A172 (cell line): ENCODE measurements at regions not wholly inside any gene's neighbourhood (a gene's known extent, or its start where the extent isn't known, plus 50 kb on each side); places are given as distances from the start of the nearest gene placed in this dataset.
A peak's percentile ranks its signal among the peaks of the same experiment; 100 is the strongest.
"Not testable (repeated sequence)": the region's sequence is repeated elsewhere in the genome, so short reads cannot be mapped to it uniquely, and the experiment has no call there.

Source experiments
- DNase-seq: peaks from one replicate; pipeline ENCODE4 v3.0.0-alpha.2; 2015; ENCODE audit warnings: low spot score

- not testable (repeated sequence) for DNase-seq
These were observed 84.3 kb downstream of the IRS2 start for GRCh38 chr13:109702030-109702597.

- peak; percentile 73 for DNase-seq
These were observed 86.2 kb downstream of the IRS2 start for GRCh38 chr13:109700176-109700575.

GRCh38 chr13:109699628-109700071, 86.7 kb downstream of the IRS2 start:
- no peak for DNase-seq

- peak; percentile 85 for DNase-seq
These were observed 87.6 kb downstream of the IRS2 start for GRCh38 chr13:109698779-109699178.

GRCh38 chr13:109697936-109698335, 88.4 kb downstream of the IRS2 start:
- DNase-seq: no peak

GRCh38 chr13:109695402-109696190, 90.8 kb downstream of the IRS2 start:
- no peak for DNase-seq

- no peak for DNase-seq
These were observed 91.4 kb downstream of the IRS2 start for GRCh38 chr13:109694972-109695371.

- DNase-seq: no peak
These were observed 93.2 kb downstream of the IRS2 start for GRCh38 chr13:109693213-109693612.

- DNase-seq: no peak
These were observed 94.7 kb downstream of the IRS2 start for GRCh38 chr13:109691689-109692088.

- no peak for DNase-seq
These were observed 98.6 kb downstream of the IRS2 start for GRCh38 chr13:109687559-109688448.

GRCh38 chr13:109685203-109685602, 101.2 kb downstream of the IRS2 start:
- no peak for DNase-seq

- no peak for DNase-seq
These were observed 101.6 kb downstream of the IRS2 start for GRCh38 chr13:109684824-109685202.

- DNase-seq: no peak
These were observed 102.1 kb downstream of the IRS2 start for GRCh38 chr13:109684084-109684823.

- DNase-seq: no peak
These were observed 103.7 kb downstream of the IRS2 start for GRCh38 chr13:109682534-109683244.

- DNase-seq: no peak
These were observed 105.5 kb downstream of the IRS2 start for GRCh38 chr13:109680930-109681329.

- no peak for DNase-seq
These were observed 106.1 kb downstream of the IRS2 start for GRCh38 chr13:109680288-109680687.

GRCh38 chr13:109678459-109678858, 107.9 kb downstream of the IRS2 start:
- no peak for DNase-seq

- DNase-seq: no peak
These were observed 109.2 kb downstream of the IRS2 start for GRCh38 chr13:109677206-109677605.

GRCh38 chr13:109673477-109673876, 112.9 kb downstream of the IRS2 start:
- no peak for DNase-seq

GRCh38 chr13:109672545-109672944, 113.8 kb downstream of the IRS2 start:
- DNase-seq: peak; percentile 69

GRCh38 chr13:109671919-109672318, 114.5 kb downstream of the IRS2 start:
- no peak for DNase-seq
